ENCODE measurements at regions not wholly inside any gene's neighbourhood (a gene's known extent, or its start where the extent isn't known, plus 50 kb on each side); places are given as distances from the start of the nearest gene placed in this dataset.

- Mint-ChIP-seq H3K4me3 (ENCODE audit: low read depth) (no peak overlapping the region), H3K9me3 (ENCODE audit: low read depth) (no peaks in the 10 kb centered on the region), H3K4me1 (ENCODE audit: low read depth) (no peaks in the 10 kb centered on the region), H3K27me3 (peaks cover 24% of the 10 kb centered on the region), H3K27ac (no peak overlapping the region), H3K36me3 (ENCODE audit: insufficient read depth) (no peaks in the 10 kb centered on the region)
- no peak for TF ChIP-seq CTCF (IDR thresholded peaks at IDR 0.05; ENCODE audit: unreplicated experiment)
- DNase-seq (ENCODE audit: low spot score, unreplicated experiment), result no peak
Measured at GRCh38 chr15:39499042-39499441, 81.8 kb upstream of the THBS1 start.

GRCh38 chr15:39499681-39500080 is 81.2 kb upstream of the THBS1 start:
- H3K27ac Mint-ChIP-seq, result no peak overlapping the region
- H3K27me3 Mint-ChIP-seq, result peaks cover 24% of the 10 kb centered on the region
- no peaks in the 10 kb centered on the region for H3K9me3 Mint-ChIP-seq (ENCODE audit: low read depth)
- no peaks in the 10 kb centered on the region for H3K36me3 Mint-ChIP-seq (ENCODE audit: insufficient read depth)
- H3K4me1 Mint-ChIP-seq (ENCODE audit: low read depth), result no peaks in the 10 kb centered on the region
- no peak for DNase-seq (ENCODE audit: low spot score, unreplicated experiment)
- no peak overlapping the region for H3K4me3 Mint-ChIP-seq (ENCODE audit: low read depth)
- no peak for TF ChIP-seq CTCF (IDR thresholded peaks at IDR 0.05; ENCODE audit: unreplicated experiment)

GRCh38 chr15:39501366-39502081 is 79.4 kb upstream of the THBS1 start:
- Mint-ChIP-seq H3K27ac (no peak overlapping the region), H3K4me3 (ENCODE audit: low read depth) (no peak overlapping the region)
- TF ChIP-seq CTCF (IDR thresholded peaks at IDR 0.05; ENCODE audit: unreplicated experiment), result no peak

GRCh38 chr15:39502082-39502447 is 78.8 kb upstream of the THBS1 start:
- Mint-ChIP-seq H3K27me3 (peaks cover 16% of the 10 kb centered on the region), H3K27ac (no peak overlapping the region), H3K36me3 (ENCODE audit: insufficient read depth) (no peaks in the 10 kb centered on the region), H3K4me1 (ENCODE audit: low read depth) (no peaks in the 10 kb centered on the region), H3K9me3 (ENCODE audit: low read depth) (no peaks in the 10 kb centered on the region), H3K4me3 (ENCODE audit: low read depth) (no peak overlapping the region)
- TF ChIP-seq CTCF (IDR thresholded peaks at IDR 0.05; ENCODE audit: unreplicated experiment), result no peak
- no peak for DNase-seq (ENCODE audit: low spot score, unreplicated experiment)

More at GRCh38 chr15:39501366-39502081, 79.4 kb upstream of the THBS1 start:
- H3K9me3 Mint-ChIP-seq (ENCODE audit: low read depth), result no peaks in the 10 kb centered on the region
- no peaks in the 10 kb centered on the region for H3K36me3 Mint-ChIP-seq (ENCODE audit: insufficient read depth)
- peaks cover 18% of the 10 kb centered on the region for H3K27me3 Mint-ChIP-seq
- no peak for DNase-seq (ENCODE audit: low spot score, unreplicated experiment)
- no peaks in the 10 kb centered on the region for H3K4me1 Mint-ChIP-seq (ENCODE audit: low read depth)

- DNase-seq (ENCODE audit: low spot score, unreplicated experiment), result no peak
- peaks cover 13% of the 10 kb centered on the region for H3K27me3 Mint-ChIP-seq
- no peaks in the 10 kb centered on the region for H3K36me3 Mint-ChIP-seq (ENCODE audit: insufficient read depth)
- no peak overlapping the region for H3K27ac Mint-ChIP-seq
- no peak for TF ChIP-seq CTCF (IDR thresholded peaks at IDR 0.05; ENCODE audit: unreplicated experiment)
- H3K4me3 Mint-ChIP-seq (ENCODE audit: low read depth), result no peak overlapping the region
- no peaks in the 10 kb centered on the region for H3K9me3 Mint-ChIP-seq (ENCODE audit: low read depth)
- no peaks in the 10 kb centered on the region for H3K4me1 Mint-ChIP-seq (ENCODE audit: low read depth)
Measured at GRCh38 chr15:39502611-39503195, 78.2 kb upstream of the THBS1 start.

All from progenitor cell of endocrine pancreas (in vitro differentiated cells).